Right lobe of liver (tissue), 4 donors: ENCODE measurements at regions not wholly inside any gene's neighbourhood (a gene's known extent, or its start where the extent isn't known, plus 50 kb on each side); places are given as distances from the start of the nearest gene placed in this dataset.

ENCODE experiments used
- POLR2A ChIP-seq: fragments of 450-650 bp; IDR thresholded peaks from one replicate; pipeline ENCODE4 v1.6.1; 2017; ENCODE audit warnings: antibody characterized with exemption, mild to moderate bottlenecking
- TF ChIP-seq, protein P1 (sequence below), 4 donors: fragments of 200-600 bp in 3 of 4; fragments of 450-650 bp in 1 of 4; IDR thresholded peaks; one replicate each; pipeline versions ENCODE4 v1.5.1 to v1.8.0; 2016 to 2022; ENCODE audit warnings: antibody characterized with exemption in 4 of 4, mild to moderate bottlenecking in 2 of 4
- donor health status: DM: no; HTN: no; CAD: no.
- donor health status: DM: no; HTN: no; CAD: no.
- donor health status: DM: no; HTN: yes; CAD: no.

DNA sequence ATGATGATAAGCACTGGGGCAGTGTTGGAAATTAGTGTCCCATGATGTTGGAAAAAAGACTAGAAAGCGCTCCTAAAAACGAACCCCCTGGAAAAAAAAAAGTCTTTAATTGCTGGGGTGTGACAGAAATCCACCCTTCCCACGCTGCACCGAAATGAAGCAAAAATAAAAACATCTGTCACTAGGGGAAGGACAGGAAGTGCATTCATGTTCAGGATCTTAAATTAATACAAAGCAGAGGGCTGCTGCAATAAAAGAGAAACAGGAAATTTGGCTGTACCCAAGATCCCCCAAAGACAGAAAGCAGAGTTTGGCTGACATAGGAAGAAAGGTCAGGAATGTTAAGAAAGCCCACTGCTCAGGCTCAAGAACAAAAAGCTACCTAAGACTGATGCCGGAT, 333.9 kb downstream of the TBC1D32 start:
- TF ChIP-seq, protein P1, sequence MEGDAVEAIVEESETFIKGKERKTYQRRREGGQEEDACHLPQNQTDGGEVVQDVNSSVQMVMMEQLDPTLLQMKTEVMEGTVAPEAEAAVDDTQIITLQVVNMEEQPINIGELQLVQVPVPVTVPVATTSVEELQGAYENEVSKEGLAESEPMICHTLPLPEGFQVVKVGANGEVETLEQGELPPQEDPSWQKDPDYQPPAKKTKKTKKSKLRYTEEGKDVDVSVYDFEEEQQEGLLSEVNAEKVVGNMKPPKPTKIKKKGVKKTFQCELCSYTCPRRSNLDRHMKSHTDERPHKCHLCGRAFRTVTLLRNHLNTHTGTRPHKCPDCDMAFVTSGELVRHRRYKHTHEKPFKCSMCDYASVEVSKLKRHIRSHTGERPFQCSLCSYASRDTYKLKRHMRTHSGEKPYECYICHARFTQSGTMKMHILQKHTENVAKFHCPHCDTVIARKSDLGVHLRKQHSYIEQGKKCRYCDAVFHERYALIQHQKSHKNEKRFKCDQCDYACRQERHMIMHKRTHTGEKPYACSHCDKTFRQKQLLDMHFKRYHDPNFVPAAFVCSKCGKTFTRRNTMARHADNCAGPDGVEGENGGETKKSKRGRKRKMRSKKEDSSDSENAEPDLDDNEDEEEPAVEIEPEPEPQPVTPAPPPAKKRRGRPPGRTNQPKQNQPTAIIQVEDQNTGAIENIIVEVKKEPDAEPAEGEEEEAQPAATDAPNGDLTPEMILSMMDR (IDR thresholded peaks at IDR 0.05): no peak
- TF ChIP-seq POLR2A: no peak
